IMR-90 (cell line): ENCODE measurements at regions not wholly inside any gene's neighbourhood (a gene's known extent, or its start where the extent isn't known, plus 50 kb on each side); places are given as distances from the start of the nearest gene placed in this dataset.

Experiments used
- ATAC-seq: fragments of 200-7000 bp; cut with Tn5 transposase; 2 replicates; pipeline ENCODE4 v1.9.1; 2020; ENCODE audit warnings: low read depth, mild to moderate bottlenecking, moderate library complexity
- BruUV-seq: library from RNA; stranded (reverse); fragments of 400-500 nt; replicated peaks from 2 replicates; lab custom pipeline; 2021; lab: Mats Ljungman, UMichigan
- CTCF ChIA-PET: fragments of 300-600 bp; formaldehyde crosslinking; extraction: SDS; loops from one replicate; lab custom pipeline; 2021; ENCODE audit warnings: antibody characterized with exemption; lab: Yijun Ruan, JAX
- POLR2A ChIA-PET: fragments of 300-600 bp; sonication (Branson Sonifier 250); formaldehyde crosslinking; loops from one replicate; lab custom pipeline; 2022; ENCODE audit warnings: antibody characterized with exemption; ENCODE audit not compliant: unreplicated experiment; lab: Charles Lee
- DNase-seq: peaks from one replicate; pipeline ENCODE4 v3.0.0; 2013
- H2AFZ ChIP-seq: replicated peaks from 2 replicates; pipeline ENCODE3; 2013; ENCODE audit warnings: low read length, mild to moderate bottlenecking; ENCODE audit not compliant: poor library complexity
- H2AK5ac ChIP-seq: 2 replicates; pipeline ENCODE4 v1.6.1; 2013; ENCODE audit warnings: low read depth, low read length, inconsistent platforms
- H2AK9ac ChIP-seq: replicated peaks from 2 replicates; pipeline ENCODE3; 2013; ENCODE audit warnings: mild to moderate bottlenecking, low read depth, low read length, moderate library complexity; ENCODE audit not compliant: poor library complexity
- H2BK120ac ChIP-seq: 2 replicates; pipeline ENCODE4 v1.6.1; 2013; ENCODE audit warnings: low read depth, low read length, inconsistent platforms
- H2BK15ac ChIP-seq: 3 replicates; pipeline ENCODE4 v1.6.1; 2013; ENCODE audit warnings: low read depth, low read length, inconsistent platforms
- H2BK20ac ChIP-seq: 2 replicates; pipeline ENCODE4 v1.6.1; 2013; ENCODE audit warnings: low read depth, mild to moderate bottlenecking, inconsistent platforms, low read length, moderate library complexity
- H2BK5ac ChIP-seq: 2 replicates; pipeline ENCODE4 v1.6.1; 2013; ENCODE audit warnings: mild to moderate bottlenecking, low read depth, low read length, inconsistent platforms; ENCODE audit not compliant: poor library complexity, severe bottlenecking
- H3K14ac ChIP-seq: replicated peaks from 2 replicates; pipeline ENCODE4 v1.6.1; 2013; ENCODE audit warnings: low read depth, low read length, inconsistent platforms
- H3K18ac ChIP-seq: 2 replicates; pipeline ENCODE4 v1.6.1; 2013; ENCODE audit warnings: low read depth, low read length, control low read depth
- H3K23ac ChIP-seq: 2 replicates; pipeline ENCODE4 v1.6.1; 2013; ENCODE audit warnings: low read depth, low read length, inconsistent platforms
- H3K27ac ChIP-seq: 2 replicates; pipeline ENCODE4 v1.5.1; 2013; ENCODE audit warnings: mild to moderate bottlenecking, control low read depth, low read length; ENCODE audit not compliant: insufficient read depth
- H3K27me3 ChIP-seq: 2 replicates; pipeline ENCODE4 v1.6.1; 2013; ENCODE audit warnings: low read length; ENCODE audit not compliant: control insufficient read depth, insufficient read depth
- H3K36me3 ChIP-seq: 2 replicates; pipeline ENCODE4 v1.6.1; 2013; ENCODE audit warnings: low read length, mixed read lengths; ENCODE audit not compliant: control insufficient read depth, insufficient read depth
- H3K4ac ChIP-seq: 2 replicates; pipeline ENCODE4 v1.6.1; 2013; ENCODE audit warnings: low read depth, low read length, inconsistent platforms
- H3K4me1 ChIP-seq: 2 replicates; pipeline ENCODE4 v1.6.1; 2013; ENCODE audit warnings: low read length, mixed read lengths; ENCODE audit not compliant: control insufficient read depth, insufficient read depth
- H3K4me2 ChIP-seq: 2 replicates; pipeline ENCODE4 v1.6.1; 2013; ENCODE audit warnings: low read depth, mild to moderate bottlenecking, control low read depth, low read length, moderate library complexity
- H3K4me3 ChIP-seq: 2 replicates; pipeline ENCODE4 v1.5.1; 2013; ENCODE audit warnings: low read depth, mild to moderate bottlenecking, control low read depth, low read length, moderate library complexity; ENCODE audit not compliant: insufficient read depth
- H3K56ac ChIP-seq: 2 replicates; pipeline ENCODE4 v1.6.1; 2013; ENCODE audit warnings: low read length, inconsistent platforms; ENCODE audit not compliant: insufficient read depth; ENCODE audit errors: extremely low read depth
- H3K79me1 ChIP-seq, 2 experiments: 2 replicates each; pipeline ENCODE4 v1.6.1; 2013; ENCODE audit warnings: low read length in 2 of 2, inconsistent platforms in 1 of 2, low read depth in 1 of 2
- H3K9ac ChIP-seq: 2 replicates; pipeline ENCODE4 v1.6.1; 2013; ENCODE audit warnings: low read depth, low read length, control low read depth
- H3K9me1 ChIP-seq: 2 replicates; pipeline ENCODE4 v1.6.1; 2013; ENCODE audit warnings: low read length, inconsistent platforms; ENCODE audit not compliant: insufficient read depth
- H3K9me3 ChIP-seq: 2 replicates; pipeline ENCODE4 v1.6.1; 2013; ENCODE audit warnings: low read length; ENCODE audit not compliant: control insufficient read depth, insufficient read depth
- H4K20me1 ChIP-seq: 2 replicates; pipeline ENCODE4 v1.6.1; 2013; ENCODE audit warnings: low read length, inconsistent platforms; ENCODE audit not compliant: insufficient read depth
- H4K5ac ChIP-seq: 2 replicates; pipeline ENCODE4 v1.6.1; 2013; ENCODE audit warnings: mild to moderate bottlenecking, low read depth, low read length, control low read depth
- H4K8ac ChIP-seq, 2 experiments: 2 replicates each; pipeline ENCODE4 v1.6.1; 2013; ENCODE audit warnings: low read depth in 2 of 2, low read length in 2 of 2, control low read depth in 1 of 2, inconsistent platforms in 1 of 2
- H4K91ac ChIP-seq: 2 replicates; pipeline ENCODE4 v1.6.1; 2013; ENCODE audit warnings: low read depth, low read length, inconsistent platforms; ENCODE audit not compliant: insufficient read depth
- CEBPB ChIP-seq: IDR thresholded peaks from 2 replicates; pipeline ENCODE4 v1.6.1; 2012; ENCODE audit warnings: low read depth, low read length, improper control_type of control experiment
- FOS ChIP-seq: fragments of 150-350 bp; IDR thresholded peaks from 2 replicates; pipeline ENCODE4 v1.6.1; 2016; ENCODE audit warnings: low read depth, low read length
- MAFK ChIP-seq: IDR thresholded peaks from 2 replicates; pipeline ENCODE4 v1.6.1; 2012; ENCODE audit warnings: low read depth, low read length, improper control_type of control experiment
- RFX5 ChIP-seq: IDR thresholded peaks from 2 replicates; pipeline ENCODE4 v1.8.0; 2012; ENCODE audit warnings: low read depth, mild to moderate bottlenecking, low read length, moderate library complexity
- WGBS, 2 experiments: methylation state at CpG; one replicate each; pipeline versions ENCODE4 v1.1.5 to v1.1.7; 2013; ENCODE audit warnings: missing lambda C conversion rate in 2 of 2; ENCODE audit not compliant: insufficient read length in 1 of 2; ENCODE audit errors: extremely low coverage in 2 of 2; 5-methylcytosine and 5-hydroxymethylcytosine counted together
- dilution Hi-C: fragments of 300-500 bp; cut with HindIII; formaldehyde crosslinking; loops from one replicate; pipeline ENCODE4 v1.14.3; 2018; ENCODE audit warnings: low sequenced_read_pairs; ENCODE audit not compliant: unreplicated experiment
- in situ Hi-C: fragments of 300-500 bp; cut with MboI; formaldehyde crosslinking; loops from 3 replicates; pipeline ENCODE4 v1.14.3; 2019; ENCODE audit warnings: low sequenced_read_pairs, inconsistent platforms, mixed read lengths
- intact Hi-C: fragments of 100-400 bp; cut with micrococcal nuclease; formaldehyde crosslinking; loops from 2 replicates; pipeline ENCODE4 v1.10.0; 2022

DNA sequence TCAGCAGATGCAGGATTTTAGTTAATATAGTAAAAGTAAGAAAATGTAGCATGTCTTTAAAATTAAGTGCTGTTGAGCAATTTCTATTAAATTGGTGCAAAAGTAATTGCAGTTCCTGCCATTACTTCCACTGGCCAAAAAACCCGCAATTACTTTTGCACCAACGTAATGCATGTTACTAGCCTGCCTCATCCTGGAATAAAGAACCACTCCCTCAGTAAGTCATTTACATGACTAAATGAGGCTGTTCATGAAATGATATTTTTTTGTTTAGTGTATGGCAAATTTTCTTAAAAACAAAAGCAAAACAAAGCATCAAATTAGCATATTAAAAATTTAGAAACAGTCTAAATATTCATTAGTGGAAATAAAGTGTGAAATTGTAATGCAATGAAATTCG is 180.4 kb downstream of the DIPK2A start:
- Histone ChIP-seq H3K4me1 (no peaks in the 10 kb centered on the region), H3K9ac (no peak overlapping the region), H3K9me3 (no peaks in the 10 kb centered on the region), H2AK5ac (no peak overlapping the region), H3K18ac (no peak overlapping the region), H4K91ac (no peak overlapping the region), H3K23ac (no peak overlapping the region), H3K14ac (no peak overlapping the region), H3K4ac (no peak overlapping the region), H3K9me1 (no peaks in the 10 kb centered on the region), H3K27ac (no peak overlapping the region), H3K4me2 (no peak overlapping the region), H2AK9ac (no peak overlapping the region), H3K27me3 (no peaks in the 10 kb centered on the region), H3K56ac (no peak overlapping the region), H3K36me3 (no peaks in the 10 kb centered on the region), H4K5ac (no peak overlapping the region), H2BK120ac (no peak overlapping the region), H2BK15ac (no peak overlapping the region), H4K20me1 (no peaks in the 10 kb centered on the region), H3K4me3 (no peak overlapping the region), H3K79me1 (no peaks in the 10 kb centered on the region), H2BK5ac (no peak overlapping the region), H2AFZ (no peak overlapping the region), H4K8ac (no peak overlapping the region), H2BK20ac (no peak overlapping the region)
- ATAC-seq: no peak
- intact Hi-C loops (no loop called here), dilution Hi-C loops (no loop called here), in situ Hi-C loops (no loop called here)
- no CpG with 5 or more reads among the region's 3 CpGs for WGBS, 2 experiments
- DNase-seq: no peak
- BruUV-seq: no TSS peak
- ChIA-PET POLR2A (no interaction called here), CTCF (no interaction called here)
- no peak for TF ChIP-seq FOS
- no peak for TF ChIP-seq RFX5
- TF ChIP-seq MAFK: no peak
- no peak for TF ChIP-seq CEBPB
